RWPE1 (cell line): ENCODE measurements at regions not wholly inside any gene's neighbourhood (a gene's known extent, or its start where the extent isn't known, plus 50 kb on each side); places are given as distances from the start of the nearest gene placed in this dataset.

Experiments
- CTCF ChIA-PET: fragments of 350-600 bp; sonication (Branson Sonifier 250); formaldehyde crosslinking; extraction: SDS; loops from one replicate; lab custom pipeline; 2021; lab: Yijun Ruan, JAX
- POLR2A ChIA-PET: fragments of 400-600 bp; formaldehyde crosslinking; extraction: SDS; loops from one replicate; lab custom pipeline; 2020; ENCODE audit warnings: antibody characterized with exemption; ENCODE audit not compliant: low non-redundant PET; lab: Yijun Ruan, JAX
- DNase-seq: peaks from one replicate; pipeline ENCODE4 v3.0.0; 2012; ENCODE audit warnings: low spot score
- H3K27ac ChIP-seq: fragments of 450-650 bp; 2 replicates; pipeline ENCODE4 v1.5.1; 2017
- TF ChIP-seq, protein P1 (sequence below): fragments of 450-650 bp; conservative IDR thresholded peaks from 2 replicates; pipeline ENCODE4 v1.5.1; 2017; ENCODE audit warnings: low read depth, mild to moderate bottlenecking

DNA sequence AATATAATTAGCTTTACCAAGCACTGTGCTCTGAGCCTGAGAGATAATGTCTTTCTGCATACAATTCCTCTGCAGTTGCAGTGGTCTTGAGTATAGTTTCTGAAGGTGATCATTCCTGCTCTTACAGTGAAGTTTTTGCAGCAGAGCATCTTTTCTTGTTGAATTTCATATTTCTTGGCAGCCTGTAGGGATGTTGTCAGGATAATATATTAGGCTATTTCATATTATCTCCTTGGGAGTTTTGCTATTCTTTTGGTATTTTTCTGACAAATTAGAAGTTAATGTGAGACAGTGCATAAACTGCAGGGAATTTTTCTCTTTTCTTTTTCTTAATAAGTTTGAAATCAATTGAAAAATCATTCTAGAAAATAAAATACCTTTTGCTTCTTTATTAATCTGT, 1502.6 kb upstream of the FLRT2 start:
- no peak for DNase-seq
- TF ChIP-seq, protein P1, sequence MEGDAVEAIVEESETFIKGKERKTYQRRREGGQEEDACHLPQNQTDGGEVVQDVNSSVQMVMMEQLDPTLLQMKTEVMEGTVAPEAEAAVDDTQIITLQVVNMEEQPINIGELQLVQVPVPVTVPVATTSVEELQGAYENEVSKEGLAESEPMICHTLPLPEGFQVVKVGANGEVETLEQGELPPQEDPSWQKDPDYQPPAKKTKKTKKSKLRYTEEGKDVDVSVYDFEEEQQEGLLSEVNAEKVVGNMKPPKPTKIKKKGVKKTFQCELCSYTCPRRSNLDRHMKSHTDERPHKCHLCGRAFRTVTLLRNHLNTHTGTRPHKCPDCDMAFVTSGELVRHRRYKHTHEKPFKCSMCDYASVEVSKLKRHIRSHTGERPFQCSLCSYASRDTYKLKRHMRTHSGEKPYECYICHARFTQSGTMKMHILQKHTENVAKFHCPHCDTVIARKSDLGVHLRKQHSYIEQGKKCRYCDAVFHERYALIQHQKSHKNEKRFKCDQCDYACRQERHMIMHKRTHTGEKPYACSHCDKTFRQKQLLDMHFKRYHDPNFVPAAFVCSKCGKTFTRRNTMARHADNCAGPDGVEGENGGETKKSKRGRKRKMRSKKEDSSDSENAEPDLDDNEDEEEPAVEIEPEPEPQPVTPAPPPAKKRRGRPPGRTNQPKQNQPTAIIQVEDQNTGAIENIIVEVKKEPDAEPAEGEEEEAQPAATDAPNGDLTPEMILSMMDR = no peak
- CTCF ChIA-PET = no interaction called here
- H3K27ac ChIP-seq = no peak overlapping the region
- POLR2A ChIA-PET = no interaction called here

DNA sequence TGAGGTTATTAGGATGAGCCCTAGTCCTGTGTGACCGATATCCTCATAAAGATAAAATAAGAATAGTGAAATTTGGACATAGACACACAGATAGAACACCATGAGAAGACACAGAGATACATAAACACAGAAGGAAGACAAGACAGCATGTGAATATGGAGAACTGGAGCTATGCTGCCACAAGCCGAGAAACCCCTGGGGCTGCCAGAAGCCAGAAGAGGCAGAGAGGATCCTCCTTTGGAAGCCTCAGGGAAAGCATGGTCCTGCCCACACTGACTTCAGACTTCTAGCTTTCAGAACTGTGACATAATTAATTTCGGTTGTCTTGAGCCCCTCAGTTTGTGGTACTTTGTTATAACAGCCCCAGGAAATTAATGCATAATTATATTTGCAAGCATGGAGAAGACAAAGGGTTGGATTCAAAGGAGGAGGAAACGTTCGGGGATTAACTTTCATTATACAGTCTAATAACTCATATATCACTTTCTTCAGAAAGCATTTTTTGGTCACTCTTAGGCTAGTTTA, 1501.8 kb upstream of the FLRT2 start:
- CTCF ChIA-PET = interaction anchor here (0.7 kb wide), 1 partner anchor 105 kb away, joined by 4 read pairs; no protein-coding TSS in a partner anchor
- no peak overlapping the region for H3K27ac ChIP-seq
- TF ChIP-seq, protein P1 = no peak
- DNase-seq = no peak
- POLR2A ChIA-PET = no interaction called here

DNA sequence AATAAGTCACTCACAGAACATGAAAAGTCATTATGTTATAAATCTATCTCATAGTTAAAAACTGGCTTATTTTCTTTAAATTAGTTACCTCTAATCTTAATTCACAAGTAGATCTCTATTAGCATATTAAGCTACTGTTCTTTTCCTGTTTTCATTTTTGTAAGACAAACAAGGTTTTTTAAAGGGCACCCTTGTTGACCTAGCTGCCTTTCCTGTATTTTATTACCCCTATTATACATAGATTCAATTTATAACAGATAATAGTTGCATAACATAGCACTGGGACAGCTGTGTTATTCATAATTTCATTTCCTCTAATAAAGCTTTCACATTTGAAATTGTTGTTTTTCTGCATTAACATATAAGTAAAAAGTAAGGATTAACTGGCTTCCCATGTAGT, 1500.7 kb upstream of the FLRT2 start:
- DNase-seq = no peak
- no peak overlapping the region for H3K27ac ChIP-seq
- ChIA-PET POLR2A (no interaction called here), CTCF (no interaction called here)
- TF ChIP-seq, protein P1 = no peak

DNA sequence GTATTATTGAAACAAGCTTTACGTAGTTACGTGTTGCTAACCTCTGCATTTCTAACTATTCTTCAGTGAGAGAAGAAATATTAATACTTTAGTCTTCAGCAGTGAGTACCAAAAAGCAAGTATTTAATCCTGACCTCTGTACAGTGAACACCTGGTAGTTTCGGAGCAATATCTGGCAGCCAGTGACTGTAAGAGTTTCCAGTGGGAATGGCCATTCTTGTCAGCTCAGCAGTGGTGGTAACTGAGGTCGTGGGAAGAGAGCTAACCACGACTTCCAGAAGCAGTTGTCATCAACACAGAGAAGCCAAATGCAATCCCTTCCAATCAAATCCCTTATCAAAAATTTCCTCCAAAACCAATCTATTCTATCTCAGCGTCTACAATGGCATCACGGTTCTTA, 1500.2 kb upstream of the FLRT2 start:
- no peak for DNase-seq
- POLR2A ChIA-PET = no interaction called here
- CTCF ChIA-PET = no interaction called here
- H3K27ac ChIP-seq = no peak overlapping the region
- TF ChIP-seq, protein P1 = no peak

DNA sequence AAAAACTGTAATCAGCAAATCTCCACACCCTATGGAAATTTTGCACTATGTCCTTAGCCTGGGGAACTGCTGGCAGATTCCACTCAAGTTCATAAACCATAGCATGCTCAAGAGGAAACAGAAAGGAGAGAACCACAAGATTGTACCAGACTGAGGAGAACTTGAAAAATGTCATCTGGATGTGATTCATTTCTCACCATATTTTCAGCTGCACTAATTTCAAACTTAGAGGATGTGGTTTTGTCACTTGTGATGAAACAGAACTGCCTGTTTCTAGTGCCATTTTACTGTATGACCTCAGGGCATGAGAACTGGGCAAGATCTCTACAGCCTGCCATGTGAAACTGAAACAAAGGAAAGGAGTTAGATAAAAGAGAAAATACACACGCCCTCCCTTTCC, 1493.1 kb upstream of the FLRT2 start:
- CTCF ChIA-PET = no interaction called here

DNA sequence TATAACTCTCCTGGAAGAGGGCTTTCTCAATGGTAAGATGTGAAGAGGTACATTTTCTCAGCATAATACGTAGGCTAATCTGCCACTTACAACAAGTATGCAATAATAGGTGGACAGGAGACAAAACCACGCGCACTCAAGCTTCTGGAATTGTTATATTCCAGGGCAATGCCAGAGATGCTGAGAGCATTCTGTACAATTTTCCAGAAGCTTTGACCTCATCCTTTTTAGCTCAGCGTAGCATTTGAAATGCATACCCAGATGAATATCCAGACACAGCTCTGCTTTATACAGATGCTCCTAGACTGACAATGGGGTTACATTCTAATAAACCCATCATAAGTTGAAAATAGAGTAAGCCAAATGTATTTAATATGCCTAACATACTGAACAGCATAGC, 1492.4 kb upstream of the FLRT2 start:
- TF ChIP-seq, protein P1 = no peak
- no peak for DNase-seq
- ChIA-PET CTCF (no interaction called here), POLR2A (no interaction called here)
- H3K27ac ChIP-seq = no peak overlapping the region

More for the DNA sequence above, 1493.1 kb upstream of the FLRT2 start:
- TF ChIP-seq, protein P1 = no peak
- POLR2A ChIA-PET = no interaction called here
- H3K27ac ChIP-seq = no peak overlapping the region
- no peak for DNase-seq
